ENCODE measurements at regions not wholly inside any gene's neighbourhood (a gene's known extent, or its start where the extent isn't known, plus 50 kb on each side); places are given as distances from the start of the nearest gene placed in this dataset.

GRCh38 chr22:48755059-48755949 is 1072.4 kb downstream of the BRD1 start:
- DNase-seq: no peak

GRCh38 chr22:48754611-48755058 is 1073.0 kb downstream of the BRD1 start:
- no peak for DNase-seq

- DNase-seq: no peak
These were observed 1073.7 kb downstream of the BRD1 start for GRCh38 chr22:48753752-48754517.

DNA sequence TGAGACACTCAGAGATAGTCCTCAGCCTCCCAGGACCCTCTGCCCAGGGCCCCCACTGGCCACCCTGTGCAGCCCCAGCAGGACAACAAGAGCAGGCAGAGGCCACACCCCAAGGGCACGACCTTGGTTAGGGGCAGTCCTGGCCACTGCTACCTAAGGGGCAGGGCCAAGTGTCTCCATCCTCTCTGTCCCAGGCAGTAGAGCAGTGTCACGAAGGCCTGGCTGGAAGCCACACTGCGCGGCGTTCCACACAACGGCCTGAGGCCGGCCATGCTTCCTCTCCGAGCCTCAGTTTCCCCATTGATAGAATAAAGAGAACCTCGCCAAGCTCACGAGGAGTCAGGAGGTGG is 1074.3 kb downstream of the BRD1 start:
- DNase-seq: no peak

GRCh38 chr22:48752451-48753380 is 1075.0 kb downstream of the BRD1 start:
- no peak for DNase-seq

GRCh38 chr22:48751539-48752437 is 1075.9 kb downstream of the BRD1 start:
- DNase-seq: no peak

- no peak for DNase-seq
These were observed 1076.7 kb downstream of the BRD1 start for GRCh38 chr22:48750826-48751440.

DNA sequence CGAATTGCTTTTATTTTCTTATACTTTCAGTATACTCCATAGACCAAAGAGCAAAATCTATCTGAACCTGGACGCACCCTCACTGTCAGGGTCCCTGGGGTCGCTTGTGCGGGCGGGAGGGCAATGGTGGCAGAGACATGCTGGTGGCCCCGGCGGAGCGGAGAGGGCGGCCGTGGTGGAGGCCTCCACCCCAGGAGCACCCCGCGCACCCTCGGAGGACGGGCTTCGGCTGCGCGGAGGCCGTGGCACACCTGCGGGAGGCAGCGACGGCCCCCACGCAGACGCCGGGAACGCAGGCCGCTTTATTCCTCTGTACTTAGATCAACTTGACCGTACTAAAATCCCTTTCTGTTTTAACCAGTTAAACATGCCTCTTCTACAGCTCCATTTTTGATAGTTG is 1077.4 kb downstream of the BRD1 start:
- no peak for DNase-seq

GRCh38 chr22:48749555-48750227 is 1078.0 kb downstream of the BRD1 start:
- no peak for DNase-seq

DNA sequence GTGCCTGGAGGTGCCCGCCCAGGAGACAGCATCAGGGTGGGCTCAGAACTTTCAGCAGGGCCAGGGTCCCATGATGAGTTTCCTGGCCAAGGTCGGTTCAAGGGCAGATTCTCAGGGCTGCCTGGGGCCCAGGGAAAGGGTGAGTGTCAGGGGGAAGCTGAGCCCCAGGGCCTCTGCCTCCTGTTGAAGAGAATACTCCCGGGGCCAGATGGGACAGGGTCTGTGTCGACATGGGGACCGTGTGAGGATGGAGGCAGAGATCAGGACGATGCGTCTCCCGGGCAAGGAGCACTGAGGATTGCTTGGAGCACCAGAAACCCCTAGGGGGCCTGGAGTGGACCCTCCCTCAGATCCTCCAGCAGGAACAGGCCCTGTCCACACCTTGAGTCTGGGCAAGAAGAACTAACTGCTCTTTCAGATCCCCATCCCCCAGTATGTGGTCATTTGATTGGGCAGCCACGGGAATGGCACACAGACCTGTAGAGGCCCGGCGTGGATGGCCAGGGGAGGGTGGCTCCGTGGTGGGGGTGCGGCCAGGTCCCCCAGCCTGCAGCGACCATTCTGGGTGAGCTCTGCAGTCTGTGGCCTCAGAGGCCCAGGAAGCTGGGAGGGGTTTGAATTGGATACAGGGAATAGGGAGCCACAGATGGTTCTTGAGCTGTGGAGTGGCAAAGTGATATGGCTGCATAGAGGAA is 1078.7 kb downstream of the BRD1 start:
- no peak for DNase-seq

GRCh38 chr22:48748113-48748859 is 1079.4 kb downstream of the BRD1 start:
- DNase-seq: no peak

- no peak for DNase-seq
These were observed 1080.8 kb downstream of the BRD1 start for GRCh38 chr22:48746789-48747425.

DNA sequence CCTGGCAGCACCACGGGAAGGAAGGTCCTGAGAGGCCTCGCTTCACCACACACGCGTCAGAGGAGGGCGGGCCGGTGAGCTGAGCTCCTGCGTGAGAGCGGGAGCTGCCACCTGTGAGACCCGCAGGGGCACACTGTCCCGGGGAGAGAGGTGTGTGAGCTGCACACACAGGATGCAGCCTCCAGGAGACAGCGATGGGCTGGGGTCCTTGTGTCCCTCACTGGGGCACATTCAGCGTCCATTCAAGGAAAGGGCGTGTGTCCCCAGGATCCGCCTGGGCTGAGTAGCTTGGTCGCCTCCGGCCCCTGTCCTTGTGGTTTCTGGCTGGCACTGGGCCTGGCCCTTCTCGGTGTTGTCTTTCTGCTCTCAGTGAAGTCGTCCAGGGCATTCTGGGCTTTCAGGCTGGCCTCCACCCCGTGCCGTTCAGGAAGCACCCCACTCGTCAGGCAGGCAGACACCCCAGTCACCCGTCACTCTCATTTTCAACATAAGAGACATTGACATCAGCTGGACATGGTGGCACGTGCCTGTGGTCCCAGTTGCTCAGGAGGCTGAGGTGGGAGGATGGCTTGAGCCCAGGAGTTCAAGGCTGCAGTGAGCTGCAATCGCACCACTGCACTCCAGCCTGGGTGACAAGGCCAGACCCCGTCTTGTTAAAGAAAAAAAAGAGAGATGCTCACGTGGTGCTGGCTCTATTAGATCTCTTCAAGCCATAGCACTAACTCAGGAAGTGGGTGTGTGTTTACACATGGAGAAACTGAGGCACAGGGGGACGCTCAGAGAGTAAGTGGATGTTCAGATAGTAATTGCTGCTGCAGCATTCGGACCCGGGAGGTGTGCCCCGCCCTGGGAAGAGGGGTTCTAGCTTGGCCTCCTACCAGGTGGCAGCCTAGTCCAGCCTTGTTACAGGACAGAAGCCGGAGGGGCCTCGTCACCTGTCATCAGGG is 1081.6 kb downstream of the BRD1 start:
- no peak for DNase-seq

DNA sequence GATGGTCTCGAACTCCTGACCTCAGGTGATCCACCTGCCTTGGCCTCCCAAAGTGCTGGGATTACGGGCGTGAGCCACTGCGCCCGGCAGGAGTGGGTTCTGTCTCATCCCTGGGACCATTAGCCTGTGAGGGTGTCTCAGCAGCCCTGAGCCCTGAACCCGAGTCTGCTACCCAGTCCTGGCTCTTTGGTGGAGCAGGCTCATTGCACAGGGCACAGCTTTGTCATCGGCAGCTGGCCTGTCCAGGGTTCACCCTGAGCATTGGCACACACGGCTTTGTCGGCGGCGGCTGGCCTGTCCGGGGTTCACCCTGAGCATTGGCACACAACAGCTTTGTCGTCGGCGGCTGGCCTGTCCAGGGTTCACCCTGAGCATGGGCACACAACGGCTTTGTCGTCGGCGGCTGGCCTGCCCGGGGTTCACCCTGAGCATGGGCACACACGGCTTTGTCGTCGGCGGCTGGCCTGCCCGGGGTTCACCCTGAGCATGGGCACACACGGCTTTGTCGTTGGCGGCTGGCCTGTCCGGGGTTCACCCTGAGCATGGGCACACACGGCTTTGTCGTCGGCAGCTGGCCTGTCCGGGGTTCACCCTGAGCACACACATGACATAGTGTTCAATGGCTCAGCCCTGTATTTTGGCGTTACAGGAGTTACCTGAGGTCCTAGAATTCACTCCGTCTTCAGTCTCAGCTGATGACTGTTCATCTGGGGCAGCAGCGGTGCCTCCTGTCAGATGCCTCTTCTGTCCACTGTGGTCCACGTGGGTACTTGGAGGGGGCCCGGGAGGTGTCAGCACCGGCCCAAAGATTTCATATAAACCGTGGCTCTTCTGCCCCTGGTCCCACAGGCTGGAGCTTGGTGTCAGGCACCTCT is 1082.5 kb downstream of the BRD1 start:
- DNase-seq: no peak

DNA sequence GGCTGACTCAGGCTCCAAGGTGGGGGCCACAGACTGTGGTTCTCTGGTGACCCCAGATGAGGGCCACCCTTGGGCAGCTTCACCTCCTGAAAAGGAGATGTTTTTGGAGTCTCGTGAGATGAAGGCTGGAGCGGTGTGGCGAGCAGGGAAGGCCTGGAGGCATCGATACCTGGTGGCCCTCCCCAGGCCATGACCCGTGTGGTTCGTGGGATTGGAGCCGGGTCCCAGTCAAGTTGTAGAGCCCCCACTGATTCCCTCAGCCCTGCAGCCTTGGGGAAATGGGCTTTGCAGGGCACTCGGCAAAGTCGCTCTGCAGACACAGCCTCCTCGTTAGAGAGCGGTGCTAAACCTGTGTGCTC is 1083.4 kb downstream of the BRD1 start:
- DNase-seq: no peak

GRCh38 chr22:48743601-48744282 is 1083.9 kb downstream of the BRD1 start:
- no peak for DNase-seq
